Activated CD4-positive, alpha-beta T cell treated with anti-CD3 and anti-CD28 coated beads, Interleukin-2, amount 10 ng/mL, durations not matched to agents 7 days and 5 days (primary cell): ENCODE measurements at regions not wholly inside any gene's neighbourhood (a gene's known extent, or its start where the extent isn't known, plus 50 kb on each side); places are given as distances from the start of the nearest gene placed in this dataset.
"Not testable (repeated sequence)": the region's sequence is repeated elsewhere in the genome, so short reads cannot be mapped to it uniquely, and the experiment has no call there.

Source experiments
- CTCF ChIA-PET: fragments of 350-600 bp; sonication (Branson Sonifier 250); formaldehyde crosslinking; loops from one replicate; lab custom pipeline; 2021; ENCODE audit warnings: antibody characterized with exemption; lab: Charles Lee
- POLR2A ChIA-PET: fragments of 350-600 bp; sonication (Branson Sonifier 250); formaldehyde crosslinking; loops from one replicate; lab custom pipeline; 2021; ENCODE audit warnings: antibody characterized with exemption; lab: Charles Lee
- DNase-seq: peaks from one replicate; pipeline ENCODE4 v3.0.0-alpha.2; 2020
- H3K27ac Mint-ChIP-seq: one replicate; pipeline ENCODE4 v1.8.0; 2021; ENCODE audit warnings: mild to moderate bottlenecking, moderate library complexity, mixed read lengths
- H3K27me3 Mint-ChIP-seq: one replicate; pipeline ENCODE4 v1.8.0; 2021; ENCODE audit warnings: mixed read lengths
- H3K36me3 Mint-ChIP-seq: one replicate; pipeline ENCODE4 v1.8.0; 2021; ENCODE audit warnings: low read depth, mixed read lengths
- H3K4me1 Mint-ChIP-seq: one replicate; pipeline ENCODE4 v1.8.0; 2021; ENCODE audit warnings: mixed read lengths
- H3K4me3 Mint-ChIP-seq: one replicate; pipeline ENCODE4 v1.8.0; 2021; ENCODE audit warnings: mild to moderate bottlenecking, moderate library complexity, mixed read lengths
- H3K9me3 Mint-ChIP-seq: one replicate; pipeline ENCODE4 v1.8.0; 2021; ENCODE audit warnings: mixed read lengths

DNA sequence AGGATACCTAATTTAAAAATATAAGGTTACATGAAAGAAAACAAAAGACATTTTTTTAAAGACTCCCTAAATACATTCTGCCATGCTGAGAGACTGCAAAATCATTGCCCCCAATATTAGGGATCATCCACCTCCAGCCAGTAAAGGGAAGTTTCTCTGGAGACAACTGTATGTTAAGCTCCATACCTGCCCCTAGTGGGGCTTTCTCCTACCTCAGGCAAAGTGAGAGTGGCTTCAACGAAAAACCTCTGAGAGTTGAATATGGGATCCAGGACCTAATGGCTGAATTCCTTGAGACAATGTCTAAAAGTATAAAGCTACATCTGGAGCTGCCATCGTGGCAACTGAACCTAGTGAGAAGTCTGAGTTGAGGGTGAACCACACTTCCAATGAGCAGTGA lies 248.1 kb upstream of the FIGN start:
- ChIA-PET CTCF (no interaction called here), POLR2A (no interaction called here)
- H3K4me3 Mint-ChIP-seq = no peak overlapping the region
- H3K4me1 Mint-ChIP-seq = no peaks in the 10 kb centered on the region
- H3K27ac Mint-ChIP-seq = no peak overlapping the region
- DNase-seq = no peak
- peaks cover 2% of the 10 kb centered on the region for H3K9me3 Mint-ChIP-seq
- H3K27me3 Mint-ChIP-seq = no peaks in the 10 kb centered on the region
- H3K36me3 Mint-ChIP-seq = no peaks in the 10 kb centered on the region

GRCh38 chr2:163982938-163983337 lies 247.1 kb upstream of the FIGN start:
- ChIA-PET POLR2A (no interaction called here), CTCF (no interaction called here)
- Mint-ChIP-seq H3K9me3 (peaks cover 2% of the 10 kb centered on the region), H3K27ac (no peak overlapping the region), H3K4me1 (no peaks in the 10 kb centered on the region), H3K4me3 (no peak overlapping the region), H3K27me3 (no peaks in the 10 kb centered on the region), H3K36me3 (no peaks in the 10 kb centered on the region)
- no peak for DNase-seq

DNA sequence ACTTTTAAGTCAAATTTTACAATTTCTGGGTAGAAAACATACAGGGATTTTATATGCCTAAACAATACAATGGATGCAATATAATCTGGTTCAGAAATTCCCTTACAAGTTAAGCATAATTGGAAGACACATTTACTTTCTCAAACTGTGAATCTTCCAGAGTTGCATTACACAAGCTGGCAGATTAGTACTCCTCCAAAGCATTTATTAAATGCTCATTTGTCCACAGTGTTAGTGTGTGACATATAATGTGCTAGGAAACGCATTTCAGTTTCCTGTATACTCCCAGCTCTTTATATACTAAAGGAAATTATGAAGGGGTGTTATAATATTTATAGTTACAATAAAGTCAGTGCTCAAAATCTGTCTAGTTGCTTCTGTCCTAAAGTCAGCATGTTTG lies 239.0 kb upstream of the FIGN start:
- H3K9me3 Mint-ChIP-seq = no peaks in the 10 kb centered on the region
- H3K36me3 Mint-ChIP-seq = no peaks in the 10 kb centered on the region
- DNase-seq = no peak
- ChIA-PET POLR2A (no interaction called here), CTCF (no interaction called here)
- H3K27ac Mint-ChIP-seq = no peak overlapping the region
- no peaks in the 10 kb centered on the region for H3K27me3 Mint-ChIP-seq
- H3K4me1 Mint-ChIP-seq = no peaks in the 10 kb centered on the region
- H3K4me3 Mint-ChIP-seq = no peak overlapping the region

DNA sequence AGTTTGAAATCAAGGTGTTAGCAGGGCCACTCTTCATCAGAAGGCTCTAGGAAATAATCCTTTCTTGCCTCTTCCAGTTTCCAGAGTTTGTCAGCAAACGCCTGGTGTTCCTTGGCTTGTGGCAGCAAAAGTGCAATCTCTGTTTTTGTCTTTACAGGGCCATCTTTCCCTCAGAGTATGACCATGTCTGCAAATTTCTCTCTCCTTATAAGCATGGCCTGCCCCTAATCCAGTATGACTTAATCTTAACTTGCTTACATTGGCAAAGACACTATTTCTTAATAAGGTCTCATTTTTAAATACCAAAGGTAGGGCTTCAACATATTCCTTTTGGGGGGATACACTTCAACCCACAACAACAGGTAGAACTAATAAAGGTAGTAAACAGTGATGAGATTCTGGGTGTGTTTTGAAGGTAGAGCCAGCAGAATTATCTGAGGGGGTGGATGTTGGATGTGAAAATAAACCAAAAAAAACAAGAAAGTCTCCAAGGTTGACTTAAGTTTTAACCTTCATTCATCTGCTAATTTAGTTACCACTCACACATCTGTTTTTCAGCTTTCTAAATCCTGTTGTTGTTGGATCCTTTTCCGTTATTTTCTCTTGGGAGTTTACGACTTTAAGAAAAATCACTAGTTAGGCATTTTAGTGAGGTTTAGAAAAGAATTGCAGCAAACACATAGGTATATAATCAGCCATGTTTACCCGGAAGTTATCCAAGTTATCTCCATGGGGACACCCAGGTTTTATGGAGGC lies 234.4 kb upstream of the FIGN start:
- POLR2A ChIA-PET = no interaction called here
- no peak overlapping the region for H3K27ac Mint-ChIP-seq
- H3K36me3 Mint-ChIP-seq = no peaks in the 10 kb centered on the region
- CTCF ChIA-PET = no interaction called here
- H3K4me3 Mint-ChIP-seq = no peak overlapping the region
- DNase-seq = no peak
- H3K27me3 Mint-ChIP-seq = no peaks in the 10 kb centered on the region
- H3K4me1 Mint-ChIP-seq = no peaks in the 10 kb centered on the region
- peaks cover 1% of the 10 kb centered on the region for H3K9me3 Mint-ChIP-seq

DNA sequence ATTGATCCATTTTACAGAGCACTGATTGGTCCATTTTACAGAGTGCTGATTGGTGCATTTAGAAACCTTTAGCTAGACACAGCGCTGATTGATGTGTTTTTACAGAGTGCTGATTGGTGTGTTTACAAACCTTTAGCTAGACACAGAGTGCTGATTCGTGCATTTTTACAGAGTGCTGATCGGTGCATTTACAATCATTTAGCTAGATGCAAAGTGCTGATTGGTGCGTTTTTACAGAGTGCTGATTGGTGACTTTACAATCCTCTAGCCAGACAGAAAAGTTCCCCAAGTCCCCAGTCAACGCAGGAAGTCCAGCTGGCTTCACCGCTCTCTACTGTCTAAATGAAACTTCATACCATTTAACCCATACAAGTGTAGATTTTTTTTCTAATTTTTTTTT lies 228.5 kb upstream of the FIGN start:
- H3K27me3 Mint-ChIP-seq, H3K36me3 Mint-ChIP-seq, H3K27ac Mint-ChIP-seq, POLR2A ChIA-PET, H3K9me3 Mint-ChIP-seq, DNase-seq, H3K4me3 Mint-ChIP-seq, H3K4me1 Mint-ChIP-seq, CTCF ChIA-PET: not testable (repeated sequence)

DNA sequence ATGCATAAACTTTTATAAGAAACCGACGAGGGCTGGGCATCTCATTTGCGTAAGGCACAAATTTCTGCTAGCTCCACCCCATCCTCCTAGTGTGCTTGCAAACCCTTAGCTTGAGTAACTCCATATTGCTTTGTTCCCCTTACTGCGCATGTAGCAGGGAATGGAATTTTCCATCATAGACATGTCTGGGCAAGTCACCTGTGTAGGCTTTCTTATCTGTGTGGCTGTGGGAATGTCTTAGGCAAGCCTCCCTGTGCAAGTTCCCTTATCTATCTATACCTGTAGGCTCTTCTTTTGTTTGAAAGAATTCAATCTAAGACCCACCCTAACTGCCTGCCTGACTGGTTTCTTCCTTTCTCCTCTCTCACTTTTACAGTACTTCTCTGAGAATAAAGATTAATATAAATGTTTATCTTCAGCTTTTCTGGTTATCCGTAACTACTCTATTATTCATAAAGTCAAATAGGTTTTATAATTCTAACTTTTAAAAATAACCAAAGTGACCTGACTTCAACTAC lies 217.6 kb upstream of the FIGN start:
- DNase-seq = no peak
- Mint-ChIP-seq H3K36me3 (no peaks in the 10 kb centered on the region), H3K27ac (no peak overlapping the region), H3K4me3 (no peak overlapping the region), H3K27me3 (no peaks in the 10 kb centered on the region), H3K9me3 (no peaks in the 10 kb centered on the region), H3K4me1 (no peaks in the 10 kb centered on the region)
- ChIA-PET POLR2A (no interaction called here), CTCF (interaction anchor here (0.6 kb wide), 1 partner anchor 12 kb away, joined by 4 read pairs; no protein-coding TSS in a partner anchor)

- no peaks in the 10 kb centered on the region for H3K27me3 Mint-ChIP-seq
- no peak overlapping the region for H3K27ac Mint-ChIP-seq
- POLR2A ChIA-PET = interaction anchor here (0.6 kb wide), 1 partner anchor 616 kb away, joined by 3 read pairs; no protein-coding TSS in a partner anchor
These were observed 215.5 kb upstream of the FIGN start for GRCh38 chr2:163951312-163951711.

GRCh38 chr2:163949693-163950092 lies 213.9 kb upstream of the FIGN start:
- Mint-ChIP-seq H3K9me3 (peaks cover 2% of the 10 kb centered on the region), H3K4me1 (no peaks in the 10 kb centered on the region), H3K4me3 (no peak overlapping the region), H3K27ac (no peak overlapping the region), H3K36me3 (no peaks in the 10 kb centered on the region), H3K27me3 (no peaks in the 10 kb centered on the region)
- POLR2A ChIA-PET = no interaction called here
- DNase-seq = no peak
- CTCF ChIA-PET = no interaction called here

More at GRCh38 chr2:163951312-163951711, 215.5 kb upstream of the FIGN start:
- CTCF ChIA-PET = no interaction called here
- Mint-ChIP-seq H3K4me1 (no peaks in the 10 kb centered on the region), H3K4me3 (no peak overlapping the region), H3K36me3 (no peaks in the 10 kb centered on the region), H3K9me3 (no peaks in the 10 kb centered on the region)
- DNase-seq = no peak

DNA sequence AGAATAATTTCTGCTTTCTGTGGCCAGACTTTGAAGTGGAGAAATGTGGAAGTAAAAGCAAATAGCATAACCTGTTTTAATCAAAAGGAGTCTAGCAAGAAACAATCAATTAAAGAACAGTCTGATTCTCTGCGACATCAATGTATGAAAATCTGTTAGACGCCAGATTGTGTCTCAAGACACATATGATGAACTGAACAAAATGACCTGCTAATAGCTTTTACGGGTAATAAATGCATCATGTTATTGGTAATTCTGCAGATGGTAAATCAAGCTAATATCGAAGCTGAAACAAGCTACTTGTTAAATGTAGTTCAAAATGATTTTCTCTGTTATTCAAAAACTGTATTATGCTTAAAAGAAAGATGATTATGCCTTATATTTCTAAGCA lies 208.5 kb upstream of the FIGN start:
- Mint-ChIP-seq H3K9me3 (peaks cover 3% of the 10 kb centered on the region), H3K4me3 (no peak overlapping the region), H3K27me3 (no peaks in the 10 kb centered on the region), H3K27ac (no peak overlapping the region), H3K4me1 (no peaks in the 10 kb centered on the region), H3K36me3 (no peaks in the 10 kb centered on the region)
- POLR2A ChIA-PET = no interaction called here
- no peak for DNase-seq
- CTCF ChIA-PET = no interaction called here

- Mint-ChIP-seq H3K4me1 (no peaks in the 10 kb centered on the region), H3K27ac (no peak overlapping the region), H3K27me3 (no peaks in the 10 kb centered on the region), H3K4me3 (no peak overlapping the region), H3K36me3 (no peaks in the 10 kb centered on the region), H3K9me3 (peaks cover 3% of the 10 kb centered on the region)
- ChIA-PET POLR2A (no interaction called here), CTCF (no interaction called here)
- no peak for DNase-seq
These were observed 207.9 kb upstream of the FIGN start for GRCh38 chr2:163943403-163944346.

- DNase-seq = no peak
- Mint-ChIP-seq H3K36me3 (no peaks in the 10 kb centered on the region), H3K4me3 (no peak overlapping the region), H3K27me3 (no peaks in the 10 kb centered on the region), H3K9me3 (no peaks in the 10 kb centered on the region), H3K27ac (no peak overlapping the region), H3K4me1 (no peaks in the 10 kb centered on the region)
- ChIA-PET POLR2A (no interaction called here), CTCF (no interaction called here)
These were observed 198.3 kb upstream of the FIGN start for GRCh38 chr2:163934131-163934530.

GRCh38 chr2:163919717-163920116 lies 183.9 kb upstream of the FIGN start:
- Mint-ChIP-seq H3K27ac (no peak overlapping the region), H3K36me3 (no peaks in the 10 kb centered on the region), H3K4me1 (no peaks in the 10 kb centered on the region), H3K27me3 (no peaks in the 10 kb centered on the region), H3K4me3 (no peak overlapping the region), H3K9me3 (no peaks in the 10 kb centered on the region)
- ChIA-PET POLR2A (no interaction called here), CTCF (no interaction called here)
- no peak for DNase-seq

DNA sequence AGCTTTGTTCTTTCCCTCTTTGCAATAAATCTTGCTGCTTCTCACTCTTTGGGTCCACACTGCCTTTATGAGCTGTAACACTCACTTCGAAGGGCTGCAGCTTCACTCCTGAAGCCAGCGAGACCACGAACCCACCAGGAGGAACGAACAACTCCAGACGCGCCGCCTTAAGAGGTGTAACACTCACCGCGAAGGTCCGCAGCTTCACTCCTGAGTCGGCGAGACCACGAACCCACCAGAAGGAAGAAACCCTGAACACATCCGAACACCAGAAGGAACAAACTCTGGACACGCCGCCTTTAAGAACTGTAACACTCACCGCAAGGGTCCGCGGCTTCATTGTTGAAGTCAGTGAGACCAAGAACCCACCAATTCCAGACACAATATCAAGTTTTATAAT lies 178.7 kb upstream of the FIGN start:
- H3K4me3 Mint-ChIP-seq, H3K9me3 Mint-ChIP-seq, POLR2A ChIA-PET, CTCF ChIA-PET, H3K27ac Mint-ChIP-seq, DNase-seq, H3K27me3 Mint-ChIP-seq, H3K36me3 Mint-ChIP-seq, H3K4me1 Mint-ChIP-seq: not testable (repeated sequence)
